ENCODE measurements at regions not wholly inside any gene's neighbourhood (a gene's known extent, or its start where the extent isn't known, plus 50 kb on each side); places are given as distances from the start of the nearest gene placed in this dataset.
"Not testable (repeated sequence)": the region's sequence is repeated elsewhere in the genome, so short reads cannot be mapped to it uniquely, and the experiment has no call there.

- intact Hi-C loops (cut with micrococcal nuclease) = no loop called here
- no peaks in the 10 kb centered on the region for H3K4me1 Mint-ChIP-seq
- peaks cover 0 to 2% of the 10 kb centered on the region in 2 donors for H3K27me3 Mint-ChIP-seq
- ChIA-PET CTCF (ENCODE audit: partially characterized antibody) (no interaction called here), POLR2A (ENCODE audit: partially characterized antibody) (no interaction called here)
- H3K36me3 ChIP-seq (ENCODE audit: insufficient read depth, low read length) = no peaks in the 10 kb centered on the region
- no peak for DNase-seq
- H3K36me3 Mint-ChIP-seq = no peaks in the 10 kb centered on the region
- H3K27ac Mint-ChIP-seq = no peak overlapping the region
- H3K4me3 ChIP-seq (ENCODE audit: low read length in 2 of 2) = no peak overlapping the region
- no peaks in the 10 kb centered on the region for H3K9me3 Mint-ChIP-seq
- no peak overlapping the region for H3K4me3 Mint-ChIP-seq
- H3K27ac ChIP-seq (ENCODE audit: low read depth, low read length) = no peak overlapping the region
- no peaks in the 10 kb centered on the region for H3K4me1 ChIP-seq (ENCODE audit: insufficient read depth, low read length)
- H3K27me3 ChIP-seq (ENCODE audit: insufficient read depth, low read length) = no peaks in the 10 kb centered on the region
- H3K9me3 ChIP-seq (ENCODE audit: control insufficient read depth in 1 of 2, low read length in 2 of 2) = no peaks in the 10 kb centered on the region
Measured at GRCh38 chr15:54803987-54804386, 392.8 kb downstream of the RSL24D1 start.

- CTCF ChIA-PET (ENCODE audit: partially characterized antibody) = no interaction called here
- Mint-ChIP-seq H3K27ac (no peak overlapping the region), H3K4me1 (no peaks in the 10 kb centered on the region), H3K27me3 (peaks cover 0 to 2% of the 10 kb centered on the region in 2 donors), H3K9me3 (no peaks in the 10 kb centered on the region), H3K36me3 (no peaks in the 10 kb centered on the region), H3K4me3 (no peak overlapping the region)
- Histone ChIP-seq H3K4me3 (ENCODE audit: low read length in 2 of 2) (no peak overlapping the region), H3K27ac (ENCODE audit: low read depth, low read length) (no peak overlapping the region), H3K36me3 (ENCODE audit: insufficient read depth, low read length) (no peaks in the 10 kb centered on the region), H3K4me1 (ENCODE audit: insufficient read depth, low read length) (no peaks in the 10 kb centered on the region), H3K27me3 (ENCODE audit: insufficient read depth, low read length) (no peaks in the 10 kb centered on the region), H3K9me3 (ENCODE audit: control insufficient read depth in 1 of 2, low read length in 2 of 2) (no peaks in the 10 kb centered on the region)
- intact Hi-C loops (cut with micrococcal nuclease) = no loop called here
- POLR2A ChIA-PET (ENCODE audit: partially characterized antibody) = no interaction called here
- no peak for DNase-seq
Measured at GRCh38 chr15:54803134-54803808, 393.5 kb downstream of the RSL24D1 start.

GRCh38 chr15:54792526-54792925 lies 404.2 kb downstream of the RSL24D1 start:
- Mint-ChIP-seq H3K36me3 (no peaks in the 10 kb centered on the region), H3K4me1 (no peaks in the 10 kb centered on the region), H3K4me3 (no peak overlapping the region), H3K27ac (no peak overlapping the region), H3K27me3 (no peaks in the 10 kb centered on the region), H3K9me3 (peaks cover 0 to 5% (median under 1%) of the 10 kb centered on the region in 8 donors)
- H3K27ac ChIP-seq (ENCODE audit: low read depth, low read length) = no peak overlapping the region
- no peaks in the 10 kb centered on the region for H3K9me3 ChIP-seq (ENCODE audit: control insufficient read depth in 1 of 2, low read length in 2 of 2)
- CTCF ChIA-PET (ENCODE audit: partially characterized antibody) = no interaction called here
- intact Hi-C loops (cut with micrococcal nuclease) = no loop called here
- no peaks in the 10 kb centered on the region for H3K36me3 ChIP-seq (ENCODE audit: insufficient read depth, low read length)
- no peaks in the 10 kb centered on the region for H3K27me3 ChIP-seq (ENCODE audit: insufficient read depth, low read length)
- no peak overlapping the region for H3K4me3 ChIP-seq (ENCODE audit: low read length in 2 of 2)
- POLR2A ChIA-PET (ENCODE audit: partially characterized antibody) = no interaction called here
- no peak for DNase-seq
- no peaks in the 10 kb centered on the region for H3K4me1 ChIP-seq (ENCODE audit: insufficient read depth, low read length)

GRCh38 chr15:54790693-54791092 lies 406.0 kb downstream of the RSL24D1 start:
- Histone ChIP-seq H3K36me3 (ENCODE audit: insufficient read depth, low read length) (no peaks in the 10 kb centered on the region), H3K9me3 (ENCODE audit: control insufficient read depth in 1 of 2, low read length in 2 of 2) (no peaks in the 10 kb centered on the region), H3K4me3 (ENCODE audit: low read length in 2 of 2) (no peak overlapping the region), H3K4me1 (ENCODE audit: insufficient read depth, low read length) (no peaks in the 10 kb centered on the region), H3K27ac (ENCODE audit: low read depth, low read length) (no peak overlapping the region), H3K27me3 (ENCODE audit: insufficient read depth, low read length) (no peaks in the 10 kb centered on the region)
- no peaks in the 10 kb centered on the region for H3K36me3 Mint-ChIP-seq
- POLR2A ChIA-PET (ENCODE audit: partially characterized antibody) = no interaction called here
- intact Hi-C loops (cut with micrococcal nuclease) = no loop called here
- H3K4me3 Mint-ChIP-seq = no peak overlapping the region
- no peak for DNase-seq
- no peaks in the 10 kb centered on the region for H3K27me3 Mint-ChIP-seq
- H3K4me1 Mint-ChIP-seq = no peaks in the 10 kb centered on the region
- H3K9me3 Mint-ChIP-seq = peaks cover 0 to 5% (median under 1%) of the 10 kb centered on the region in 8 donors
- CTCF ChIA-PET (ENCODE audit: partially characterized antibody) = no interaction called here
- H3K27ac Mint-ChIP-seq = no peak overlapping the region

GRCh38 chr15:54789376-54789775 lies 407.4 kb downstream of the RSL24D1 start:
- no peaks in the 10 kb centered on the region for H3K36me3 Mint-ChIP-seq
- Histone ChIP-seq H3K27ac (ENCODE audit: low read depth, low read length) (no peak overlapping the region), H3K36me3 (ENCODE audit: insufficient read depth, low read length) (no peaks in the 10 kb centered on the region), H3K27me3 (ENCODE audit: insufficient read depth, low read length) (no peaks in the 10 kb centered on the region), H3K4me1 (ENCODE audit: insufficient read depth, low read length) (no peaks in the 10 kb centered on the region), H3K4me3 (ENCODE audit: low read length in 2 of 2) (no peak overlapping the region), H3K9me3 (ENCODE audit: control insufficient read depth in 1 of 2, low read length in 2 of 2) (no peaks in the 10 kb centered on the region)
- peaks cover 0 to 7% (median 4%) of the 10 kb centered on the region in 8 donors for H3K9me3 Mint-ChIP-seq
- H3K4me3 Mint-ChIP-seq = no peak overlapping the region
- no peak overlapping the region for H3K27ac Mint-ChIP-seq
- POLR2A ChIA-PET (ENCODE audit: partially characterized antibody) = no interaction called here
- no peaks in the 10 kb centered on the region for H3K4me1 Mint-ChIP-seq
- CTCF ChIA-PET (ENCODE audit: partially characterized antibody) = no interaction called here
- intact Hi-C loops (cut with micrococcal nuclease) = no loop called here
- DNase-seq = no peak
- H3K27me3 Mint-ChIP-seq = no peaks in the 10 kb centered on the region

- DNase-seq; POLR2A ChIA-PET (ENCODE audit: partially characterized antibody); H3K27me3 ChIP-seq (ENCODE audit: insufficient read depth, low read length); H3K9me3 ChIP-seq (ENCODE audit: control insufficient read depth in 1 of 2, low read length in 2 of 2); H3K4me3 ChIP-seq (ENCODE audit: low read length in 2 of 2); H3K36me3 Mint-ChIP-seq; H3K27ac Mint-ChIP-seq; H3K27ac ChIP-seq (ENCODE audit: low read depth, low read length); intact Hi-C loops (cut with micrococcal nuclease); H3K4me3 Mint-ChIP-seq; CTCF ChIA-PET (ENCODE audit: partially characterized antibody); H3K36me3 ChIP-seq (ENCODE audit: insufficient read depth, low read length); H3K4me1 Mint-ChIP-seq; H3K27me3 Mint-ChIP-seq; H3K4me1 ChIP-seq (ENCODE audit: insufficient read depth, low read length): not testable (repeated sequence)
- H3K9me3 Mint-ChIP-seq = peaks cover 0 to 19% (median 13%) of the 10 kb centered on the region in 8 donors
Measured at GRCh38 chr15:54781220-54781619, 415.5 kb downstream of the RSL24D1 start.

- H3K9me3 ChIP-seq (ENCODE audit: control insufficient read depth in 1 of 2, low read length in 2 of 2) = no peaks in the 10 kb centered on the region
- H3K36me3 ChIP-seq (ENCODE audit: insufficient read depth, low read length) = no peaks in the 10 kb centered on the region
- H3K9me3 Mint-ChIP-seq = peaks cover 0 to 14% (median 7%) of the 10 kb centered on the region in 8 donors
- no peaks in the 10 kb centered on the region for H3K4me1 Mint-ChIP-seq
- H3K27me3 ChIP-seq (ENCODE audit: insufficient read depth, low read length) = no peaks in the 10 kb centered on the region
- H3K27ac ChIP-seq (ENCODE audit: low read depth, low read length) = no peak overlapping the region
- no peak overlapping the region for H3K4me3 Mint-ChIP-seq
- H3K36me3 Mint-ChIP-seq = no peaks in the 10 kb centered on the region
- ChIA-PET CTCF (ENCODE audit: partially characterized antibody) (no interaction called here), POLR2A (ENCODE audit: partially characterized antibody) (no interaction called here)
- no peak for DNase-seq
- H3K27me3 Mint-ChIP-seq = peaks cover 0 to 2% of the 10 kb centered on the region in 2 donors
- intact Hi-C loops (cut with micrococcal nuclease) = no loop called here
- no peaks in the 10 kb centered on the region for H3K4me1 ChIP-seq (ENCODE audit: insufficient read depth, low read length)
- H3K4me3 ChIP-seq (ENCODE audit: low read length in 2 of 2) = no peak overlapping the region
- H3K27ac Mint-ChIP-seq = no peak overlapping the region
Measured at GRCh38 chr15:54779271-54779670, 417.5 kb downstream of the RSL24D1 start.

- no peak for DNase-seq
- Mint-ChIP-seq H3K27me3 (peaks cover 0 to 2% of the 10 kb centered on the region in 2 donors), H3K4me1 (no peaks in the 10 kb centered on the region), H3K27ac (no peak overlapping the region), H3K36me3 (no peaks in the 10 kb centered on the region), H3K4me3 (no peak overlapping the region), H3K9me3 (peaks cover 0 to 5% (median under 1%) of the 10 kb centered on the region in 8 donors)
- no peak overlapping the region for H3K27ac ChIP-seq (ENCODE audit: low read depth, low read length)
- H3K4me3 ChIP-seq (ENCODE audit: low read length in 2 of 2) = no peak overlapping the region
- CTCF ChIA-PET (ENCODE audit: partially characterized antibody) = interaction anchor here (0.6 kb wide), 1 partner anchor 9 kb away, joined by 3 read pairs; no protein-coding TSS in a partner anchor
- intact Hi-C loops (cut with micrococcal nuclease) = no loop called here
- no peaks in the 10 kb centered on the region for H3K27me3 ChIP-seq (ENCODE audit: insufficient read depth, low read length)
- no peaks in the 10 kb centered on the region for H3K9me3 ChIP-seq (ENCODE audit: control insufficient read depth in 1 of 2, low read length in 2 of 2)
- POLR2A ChIA-PET (ENCODE audit: partially characterized antibody) = no interaction called here
- no peaks in the 10 kb centered on the region for H3K36me3 ChIP-seq (ENCODE audit: insufficient read depth, low read length)
- H3K4me1 ChIP-seq (ENCODE audit: insufficient read depth, low read length) = no peaks in the 10 kb centered on the region
Measured at GRCh38 chr15:54776410-54776809, 420.3 kb downstream of the RSL24D1 start.

Measured in CD4-positive, alpha-beta memory T cell (primary cell).